Ovary (tissue), 3 donors: ENCODE measurements at regions not wholly inside any gene's neighbourhood (a gene's known extent, or its start where the extent isn't known, plus 50 kb on each side); places are given as distances from the start of the nearest gene placed in this dataset.

ENCODE experiments used
- POLR2A ChIP-seq: fragments of 450-650 bp; IDR thresholded peaks from one replicate; pipeline ENCODE4 v1.6.1; 2017; ENCODE audit warnings: antibody characterized with exemption, mild to moderate bottlenecking, moderate library complexity
- TF ChIP-seq, protein P1 (sequence below), 3 donors: fragments of 450-650 bp in 2 of 3; fragments of 200-600 bp in 1 of 3; IDR thresholded peaks; one replicate each; pipeline versions ENCODE4 v1.5.1 to v1.8.0; 2016 to 2022; ENCODE audit warnings: antibody characterized with exemption in 3 of 3, mild to moderate bottlenecking in 1 of 3
- donor health status: DM: no; HTN: no; CAD: no.

DNA sequence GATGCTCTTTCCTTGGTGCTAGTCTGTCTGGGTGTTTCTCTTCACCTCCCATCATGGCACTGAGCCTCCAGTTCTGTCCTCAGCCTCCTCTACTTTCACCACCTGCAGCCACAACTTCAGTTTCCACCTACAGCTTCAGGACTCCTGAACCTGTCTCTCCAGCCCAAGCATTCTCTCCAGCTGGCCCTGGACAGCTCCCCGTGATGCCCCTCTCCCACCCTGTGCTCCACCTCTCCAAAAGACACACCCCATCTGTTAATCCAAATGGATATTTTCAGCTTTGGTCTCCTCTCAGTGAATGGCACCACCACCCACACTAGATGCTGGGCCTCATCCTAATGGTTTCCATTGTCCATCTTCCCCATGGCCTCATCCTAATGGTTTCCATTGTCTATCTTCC, 79.5 kb upstream of the NEDD9 start:
- no peak for TF ChIP-seq POLR2A
- TF ChIP-seq, protein P1, sequence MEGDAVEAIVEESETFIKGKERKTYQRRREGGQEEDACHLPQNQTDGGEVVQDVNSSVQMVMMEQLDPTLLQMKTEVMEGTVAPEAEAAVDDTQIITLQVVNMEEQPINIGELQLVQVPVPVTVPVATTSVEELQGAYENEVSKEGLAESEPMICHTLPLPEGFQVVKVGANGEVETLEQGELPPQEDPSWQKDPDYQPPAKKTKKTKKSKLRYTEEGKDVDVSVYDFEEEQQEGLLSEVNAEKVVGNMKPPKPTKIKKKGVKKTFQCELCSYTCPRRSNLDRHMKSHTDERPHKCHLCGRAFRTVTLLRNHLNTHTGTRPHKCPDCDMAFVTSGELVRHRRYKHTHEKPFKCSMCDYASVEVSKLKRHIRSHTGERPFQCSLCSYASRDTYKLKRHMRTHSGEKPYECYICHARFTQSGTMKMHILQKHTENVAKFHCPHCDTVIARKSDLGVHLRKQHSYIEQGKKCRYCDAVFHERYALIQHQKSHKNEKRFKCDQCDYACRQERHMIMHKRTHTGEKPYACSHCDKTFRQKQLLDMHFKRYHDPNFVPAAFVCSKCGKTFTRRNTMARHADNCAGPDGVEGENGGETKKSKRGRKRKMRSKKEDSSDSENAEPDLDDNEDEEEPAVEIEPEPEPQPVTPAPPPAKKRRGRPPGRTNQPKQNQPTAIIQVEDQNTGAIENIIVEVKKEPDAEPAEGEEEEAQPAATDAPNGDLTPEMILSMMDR (IDR thresholded peaks at IDR 0.05) = no peak
